ENCODE measurements at regions not wholly inside any gene's neighbourhood (a gene's known extent, or its start where the extent isn't known, plus 50 kb on each side); places are given as distances from the start of the nearest gene placed in this dataset.
"Not testable (repeated sequence)": the region's sequence is repeated elsewhere in the genome, so short reads cannot be mapped to it uniquely, and the experiment has no call there.

- intact Hi-C loops (cut with micrococcal nuclease): loop anchor here (1.0 kb wide), 1 partner anchor 24 kb away; no protein-coding TSS in a partner anchor
- Histone ChIP-seq H3K9me2 (replicated peaks; ENCODE audit: low read length) (no peaks in the 10 kb centered on the region), H2AFZ (ENCODE audit: low read length) (peak overlapping the region; percentile 54), H3K36me3 (ENCODE audit: low read depth, low read length) (no peaks in the 10 kb centered on the region; the same call in 1 of the 2 replicates), H3K4me1 (ENCODE audit: insufficient read depth, low read length) (peaks cover 15% of the 10 kb centered on the region), H3K79me2 (ENCODE audit: low read length) (no peaks in the 10 kb centered on the region), H4K20me1 (ENCODE audit: low read length) (no peaks in the 10 kb centered on the region), H3K4me3 (ENCODE audit: low read length) (peak overlapping the region; percentile 35; the same call in 1 of the 2 replicates), H3K27me3 (ENCODE audit: low read length) (no peaks in the 10 kb centered on the region), H3K27ac (ENCODE audit: low read length) (peak overlapping the region; percentile 57), H3F3A (ENCODE audit: low read length, unreplicated experiment) (no peaks in the 10 kb centered on the region), H3K9ac (ENCODE audit: low read length) (peak overlapping the region; percentile 37; the same call in 1 of the 2 replicates), H3K4me2 (ENCODE audit: low read length) (peak overlapping the region; percentile 72), H3K9me3 (ENCODE audit: low read length) (no peaks in the 10 kb centered on the region)
- ATAC-seq (peak; percentile 100), DNase-seq (peak; percentile 93)
- TF ChIP-seq EZH2phosphoT487 (IDR thresholded peaks at IDR 0.05; ENCODE audit: borderline replicate concordance, low read length) (no peak), EZH2 (IDR thresholded peaks at IDR 0.05; ENCODE audit: low read length, unreplicated experiment) (no peak), CTCF (conservative IDR thresholded peaks at IDR 0.05; ENCODE audit: low read depth, low read length) (no peak)
- ChIA-PET CTCF (interaction anchor here (0.6 kb wide), 1 partner anchor 461 kb away, joined by 3 read pairs; no protein-coding TSS in a partner anchor), POLR2A (ENCODE audit: unreplicated experiment) (interaction anchor here (0.6 kb wide), 1 partner anchor 199 kb away, joined by 4 read pairs; no protein-coding TSS in a partner anchor)
- TSS peak; percentile 27 for BruUV-seq (replicated peaks)
These were observed 213.5 kb upstream of the SLC38A2 start for GRCh38 chr12:46585854-46586621.

GRCh38 chr12:46584098-46584497 lies 211.5 kb upstream of the SLC38A2 start:
- H4K20me1 ChIP-seq (ENCODE audit: low read length): not testable (repeated sequence)

GRCh38 chr12:46581990-46582389 lies 209.4 kb upstream of the SLC38A2 start:
- BruUV-seq (replicated peaks); H3K9me2 ChIP-seq (replicated peaks; ENCODE audit: low read length); CTCF ChIA-PET: not testable (repeated sequence)

More at GRCh38 chr12:46584098-46584497, 211.5 kb upstream of the SLC38A2 start:
- H2AFZ ChIP-seq (ENCODE audit: low read length); POLR2A ChIA-PET (ENCODE audit: unreplicated experiment); H3K9me2 ChIP-seq (replicated peaks; ENCODE audit: low read length); H3K9ac ChIP-seq (ENCODE audit: low read length); ATAC-seq; CTCF ChIA-PET; H3K4me2 ChIP-seq (ENCODE audit: low read length); H3K4me3 ChIP-seq (ENCODE audit: low read length); DNase-seq; H3F3A ChIP-seq (ENCODE audit: low read length, unreplicated experiment); intact Hi-C loops (cut with micrococcal nuclease); H3K27ac ChIP-seq (ENCODE audit: low read length); H3K9me3 ChIP-seq (ENCODE audit: low read length); H3K27me3 ChIP-seq (ENCODE audit: low read length); BruUV-seq (replicated peaks); H3K79me2 ChIP-seq (ENCODE audit: low read length); H3K36me3 ChIP-seq (ENCODE audit: low read depth, low read length): not testable (repeated sequence)
- peaks cover 15% of the 10 kb centered on the region for H3K4me1 ChIP-seq (ENCODE audit: insufficient read depth, low read length)

More at GRCh38 chr12:46581990-46582389, 209.4 kb upstream of the SLC38A2 start:
- H3K9ac ChIP-seq (ENCODE audit: low read length); POLR2A ChIA-PET (ENCODE audit: unreplicated experiment); intact Hi-C loops (cut with micrococcal nuclease); H3K27me3 ChIP-seq (ENCODE audit: low read length); H3K9me3 ChIP-seq (ENCODE audit: low read length); ATAC-seq; H2AFZ ChIP-seq (ENCODE audit: low read length); H3K27ac ChIP-seq (ENCODE audit: low read length); H3F3A ChIP-seq (ENCODE audit: low read length, unreplicated experiment); H3K4me3 ChIP-seq (ENCODE audit: low read length); H3K4me2 ChIP-seq (ENCODE audit: low read length); H3K36me3 ChIP-seq (ENCODE audit: low read depth, low read length); H3K79me2 ChIP-seq (ENCODE audit: low read length); DNase-seq; H4K20me1 ChIP-seq (ENCODE audit: low read length): not testable (repeated sequence)
- peaks cover 15% of the 10 kb centered on the region for H3K4me1 ChIP-seq (ENCODE audit: insufficient read depth, low read length)

Data from PC-3 (cell line).